Neural cell (in vitro differentiated cells): ENCODE measurements at regions not wholly inside any gene's neighbourhood (a gene's known extent, or its start where the extent isn't known, plus 50 kb on each side); places are given as distances from the start of the nearest gene placed in this dataset.

ENCODE experiments used
- CTCF ChIP-seq: fragments of 450-650 bp; IDR thresholded peaks from 2 replicates; pipeline ENCODE4 v1.5.1; 2014; ENCODE audit warnings: antibody characterized with exemption, mild to moderate bottlenecking, moderate library complexity; ENCODE audit not compliant: poor library complexity, severe bottlenecking
- EP300 ChIP-seq: fragments of 450-650 bp; conservative IDR thresholded peaks from 2 replicates; pipeline ENCODE4 v1.6.1; 2014; ENCODE audit warnings: antibody characterized with exemption, mild to moderate bottlenecking, moderate library complexity; ENCODE audit not compliant: poor library complexity, severe bottlenecking
- EZH2 ChIP-seq: fragments of 200-600, 300-800 bp; shearing (Covaris generic), sonication (generic); IDR thresholded peaks from 2 replicates; pipeline ENCODE4 v1.6.1; 2014; ENCODE audit warnings: antibody characterized with exemption, low read length, borderline replicate concordance, mild to moderate bottlenecking; ENCODE audit not compliant: insufficient read depth, poor library complexity, severe bottlenecking
- MXI1 ChIP-seq: fragments of 450-650 bp; conservative IDR thresholded peaks from 2 replicates; pipeline ENCODE4 v1.6.1; 2014; ENCODE audit warnings: antibody characterized with exemption, mild to moderate bottlenecking; ENCODE audit not compliant: poor library complexity, severe bottlenecking
- POLR2AphosphoS5 ChIP-seq: IDR thresholded peaks from 2 replicates; pipeline ENCODE4 v1.6.1; 2012
- RAD21 ChIP-seq: fragments of 450-650 bp; conservative IDR thresholded peaks from 2 replicates; pipeline ENCODE4 v1.6.1; 2014; ENCODE audit warnings: antibody characterized with exemption, mild to moderate bottlenecking, moderate library complexity
- REST ChIP-seq: IDR thresholded peaks from 2 replicates; pipeline ENCODE4 v1.6.1; 2012; ENCODE audit warnings: borderline replicate concordance
- SMC3 ChIP-seq: fragments of 450-650 bp; conservative IDR thresholded peaks from 2 replicates; pipeline ENCODE4 v1.6.1; 2014; ENCODE audit warnings: antibody characterized with exemption, mild to moderate bottlenecking, moderate library complexity; ENCODE audit not compliant: poor library complexity
- TAF1 ChIP-seq: IDR thresholded peaks from 2 replicates; pipeline ENCODE4 v1.6.1; 2012; ENCODE audit warnings: low read depth

- TF ChIP-seq CTCF (no peak), EP300 (no peak), EZH2 (no peak), RAD21 (no peak), POLR2AphosphoS5 (no peak), TAF1 (no peak), REST (no peak), SMC3 (no peak), MXI1 (no peak)
These were observed 65.7 kb upstream of the PARD3B start for GRCh38 chr2:204479557-204479956.
